ENCODE measurements at regions not wholly inside any gene's neighbourhood (a gene's known extent, or its start where the extent isn't known, plus 50 kb on each side); places are given as distances from the start of the nearest gene placed in this dataset.

DNA sequence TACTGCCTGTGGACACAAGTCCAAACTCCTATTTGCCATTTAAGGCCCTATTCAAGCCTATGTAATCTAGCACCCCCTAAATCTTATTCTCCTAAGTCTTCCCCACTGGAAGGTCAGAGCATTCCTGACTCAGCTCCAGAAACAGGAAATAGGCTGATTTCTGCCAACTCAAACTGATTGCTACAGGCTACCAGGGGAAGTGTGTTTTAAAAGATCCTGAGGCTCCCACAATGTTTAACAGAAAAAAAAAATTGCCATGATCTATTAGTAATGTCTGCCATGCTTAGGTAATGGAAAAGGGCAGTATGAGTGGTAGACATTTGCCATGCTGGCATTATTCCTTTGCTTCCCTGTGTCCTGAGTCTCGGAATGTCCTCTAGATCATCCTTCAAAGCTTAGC is 65.8 kb upstream of the BRINP1 start:
- Histone ChIP-seq H3K4me3 (ENCODE audit: low read length in 2 of 2) (no peak overlapping the region), H3K79me1 (ENCODE audit: low read depth, low read length) (no peaks in the 10 kb centered on the region), H3K9ac (ENCODE audit: low read depth, low read length, poor library complexity) (no peak overlapping the region), H3K4me1 (ENCODE audit: control insufficient read depth in 2 of 2, insufficient read depth in 1 of 2, low read depth in 1 of 2, low read length in 2 of 2) (no peaks in the 10 kb centered on the region), H3K14ac (ENCODE audit: low read length) (no peak overlapping the region), H3K4ac (ENCODE audit: low read length) (no peak overlapping the region), H2BK5ac (ENCODE audit: low read length) (no peak overlapping the region), H4K8ac (ENCODE audit: low read depth, low read length) (no peak overlapping the region), H4K91ac (ENCODE audit: low read depth, low read length, poor library complexity) (no peak overlapping the region), H3K18ac (ENCODE audit: low read length) (no peak overlapping the region), H2BK120ac (ENCODE audit: low read depth, low read length) (no peak overlapping the region), H2BK12ac (ENCODE audit: low read length) (no peak overlapping the region), H3K4me2 (ENCODE audit: insufficient read depth, low read length, poor library complexity, severe bottlenecking) (no peak overlapping the region), H3K9me3 (replicated peaks in 1 of 2; ENCODE audit: control insufficient read depth in 2 of 2, insufficient read depth in 1 of 2, low read depth in 1 of 2, low read length in 2 of 2) (no peaks in the 10 kb centered on the region), H3K36me3 (replicated peaks in 1 of 2; ENCODE audit: control insufficient read depth in 2 of 2, insufficient read depth in 2 of 2, low read length in 2 of 2) (no peaks in the 10 kb centered on the region), H2BK15ac (ENCODE audit: low read length) (no peak overlapping the region), H3K27me3 (ENCODE audit: control insufficient read depth in 3 of 3, insufficient read depth in 3 of 3, low read depth in 1 of 3, low read length in 3 of 3) (no peaks in the 10 kb centered on the region), H3K23ac (ENCODE audit: low read depth, low read length, poor library complexity) (no peak overlapping the region), H2AK5ac (ENCODE audit: low read depth, low read length) (no peak overlapping the region), H3K27ac (replicated peaks; ENCODE audit: low read length) (no peak overlapping the region), H2AFZ (ENCODE audit: low read length) (no peak overlapping the region)
- no peak for DNase-seq (ENCODE audit: low spot score)
- WGBS, 2 donors (ENCODE audit: extremely low coverage in 2 of 2, insufficient read length in 2 of 2, insufficient replicate concordance in 1 of 2) = no CpG with 5 or more reads among the region's 1 CpG

DNA sequence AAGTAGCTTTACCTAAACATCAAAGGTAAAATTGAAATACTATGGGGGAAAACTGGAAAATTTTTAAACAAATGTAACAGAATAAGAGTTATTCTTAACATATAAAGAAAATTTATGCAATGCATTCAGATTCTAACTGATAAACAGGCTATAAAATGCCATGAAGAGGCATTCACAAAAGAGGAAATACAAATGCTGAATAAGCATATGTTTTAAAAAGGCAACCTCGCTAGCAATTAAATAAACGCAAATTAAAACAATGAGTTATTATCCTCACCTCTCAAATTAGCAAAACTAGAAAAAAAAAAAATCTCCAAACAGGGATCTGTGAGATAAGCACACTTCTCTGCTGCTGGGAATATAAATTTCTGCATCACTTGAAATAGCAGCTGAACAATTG is 63.2 kb upstream of the BRINP1 start:
- Histone ChIP-seq H3K27ac (replicated peaks; ENCODE audit: low read length) (no peak overlapping the region), H2BK15ac (ENCODE audit: low read length) (no peak overlapping the region), H2BK12ac (ENCODE audit: low read length) (no peak overlapping the region), H4K91ac (ENCODE audit: low read depth, low read length, poor library complexity) (no peak overlapping the region), H2BK5ac (ENCODE audit: low read length) (no peak overlapping the region), H3K4me1 (ENCODE audit: control insufficient read depth in 2 of 2, insufficient read depth in 1 of 2, low read depth in 1 of 2, low read length in 2 of 2) (no peaks in the 10 kb centered on the region), H3K4ac (ENCODE audit: low read length) (no peak overlapping the region), H3K27me3 (ENCODE audit: control insufficient read depth in 3 of 3, insufficient read depth in 3 of 3, low read depth in 1 of 3, low read length in 3 of 3) (no peaks in the 10 kb centered on the region), H4K8ac (ENCODE audit: low read depth, low read length) (no peak overlapping the region), H3K4me3 (ENCODE audit: low read length in 2 of 2) (no peak overlapping the region), H2AK5ac (ENCODE audit: low read depth, low read length) (no peak overlapping the region), H3K14ac (ENCODE audit: low read length) (no peak overlapping the region), H3K4me2 (ENCODE audit: insufficient read depth, low read length, poor library complexity, severe bottlenecking) (no peak overlapping the region), H2AFZ (ENCODE audit: low read length) (no peak overlapping the region), H3K79me1 (ENCODE audit: low read depth, low read length) (no peaks in the 10 kb centered on the region), H3K36me3 (replicated peaks in 1 of 2; ENCODE audit: control insufficient read depth in 2 of 2, insufficient read depth in 2 of 2, low read length in 2 of 2) (no peaks in the 10 kb centered on the region), H3K9ac (ENCODE audit: low read depth, low read length, poor library complexity) (no peak overlapping the region), H3K23ac (ENCODE audit: low read depth, low read length, poor library complexity) (no peak overlapping the region), H3K18ac (ENCODE audit: low read length) (no peak overlapping the region), H2BK120ac (ENCODE audit: low read depth, low read length) (no peak overlapping the region), H3K9me3 (replicated peaks in 1 of 2; ENCODE audit: control insufficient read depth in 2 of 2, insufficient read depth in 1 of 2, low read depth in 1 of 2, low read length in 2 of 2) (no peaks in the 10 kb centered on the region)
- DNase-seq (ENCODE audit: low spot score) = no peak
- WGBS, 2 donors (ENCODE audit: extremely low coverage in 2 of 2, insufficient read length in 2 of 2, insufficient replicate concordance in 1 of 2) = no CpG with 5 or more reads among the region's 2 CpGs

DNA sequence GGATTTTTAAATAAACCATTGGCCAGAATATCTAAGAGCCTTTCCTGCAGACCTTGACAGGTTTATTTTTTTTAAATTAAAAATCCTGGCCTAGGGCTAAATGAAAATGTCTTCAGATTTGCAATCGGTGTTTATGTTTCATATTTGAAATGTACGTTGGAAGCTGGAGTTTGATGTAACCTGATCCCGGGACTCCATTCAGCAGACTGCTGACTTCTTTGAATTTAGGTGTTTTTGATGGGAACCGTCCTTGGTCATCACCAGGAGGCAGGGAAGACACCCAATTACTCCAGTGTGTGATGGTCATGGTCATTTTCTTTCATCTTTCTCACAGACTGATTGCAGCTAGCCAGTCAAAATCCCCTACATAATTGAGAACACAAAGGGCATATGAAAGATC is 60.1 kb upstream of the BRINP1 start:
- Histone ChIP-seq H3K4me2 (ENCODE audit: insufficient read depth, low read length, poor library complexity, severe bottlenecking) (no peak overlapping the region), H4K91ac (ENCODE audit: low read depth, low read length, poor library complexity) (no peak overlapping the region), H2BK12ac (ENCODE audit: low read length) (no peak overlapping the region), H3K9me3 (replicated peaks in 1 of 2; ENCODE audit: control insufficient read depth in 2 of 2, insufficient read depth in 1 of 2, low read depth in 1 of 2, low read length in 2 of 2) (no peaks in the 10 kb centered on the region), H3K79me1 (ENCODE audit: low read depth, low read length) (no peaks in the 10 kb centered on the region), H3K36me3 (replicated peaks in 1 of 2; ENCODE audit: control insufficient read depth in 2 of 2, insufficient read depth in 2 of 2, low read length in 2 of 2) (no peaks in the 10 kb centered on the region), H3K4me3 (ENCODE audit: low read length in 2 of 2) (no peak overlapping the region), H3K4me1 (ENCODE audit: control insufficient read depth in 2 of 2, insufficient read depth in 1 of 2, low read depth in 1 of 2, low read length in 2 of 2) (no peaks in the 10 kb centered on the region), H2AFZ (ENCODE audit: low read length) (no peak overlapping the region), H2BK15ac (ENCODE audit: low read length) (no peak overlapping the region), H3K14ac (ENCODE audit: low read length) (no peak overlapping the region), H3K27me3 (ENCODE audit: control insufficient read depth in 3 of 3, insufficient read depth in 3 of 3, low read depth in 1 of 3, low read length in 3 of 3) (no peaks in the 10 kb centered on the region), H3K18ac (ENCODE audit: low read length) (no peak overlapping the region), H3K27ac (replicated peaks; ENCODE audit: low read length) (no peak overlapping the region), H2BK120ac (ENCODE audit: low read depth, low read length) (no peak overlapping the region), H2BK5ac (ENCODE audit: low read length) (no peak overlapping the region), H3K23ac (ENCODE audit: low read depth, low read length, poor library complexity) (no peak overlapping the region), H4K8ac (ENCODE audit: low read depth, low read length) (no peak overlapping the region), H2AK5ac (ENCODE audit: low read depth, low read length) (no peak overlapping the region), H3K4ac (ENCODE audit: low read length) (no peak overlapping the region), H3K9ac (ENCODE audit: low read depth, low read length, poor library complexity) (no peak overlapping the region)
- no peak for DNase-seq (ENCODE audit: low spot score)
- no CpG with 5 or more reads among the region's 4 CpGs for WGBS, 2 donors (ENCODE audit: extremely low coverage in 2 of 2, insufficient read length in 2 of 2, insufficient replicate concordance in 1 of 2)

DNA sequence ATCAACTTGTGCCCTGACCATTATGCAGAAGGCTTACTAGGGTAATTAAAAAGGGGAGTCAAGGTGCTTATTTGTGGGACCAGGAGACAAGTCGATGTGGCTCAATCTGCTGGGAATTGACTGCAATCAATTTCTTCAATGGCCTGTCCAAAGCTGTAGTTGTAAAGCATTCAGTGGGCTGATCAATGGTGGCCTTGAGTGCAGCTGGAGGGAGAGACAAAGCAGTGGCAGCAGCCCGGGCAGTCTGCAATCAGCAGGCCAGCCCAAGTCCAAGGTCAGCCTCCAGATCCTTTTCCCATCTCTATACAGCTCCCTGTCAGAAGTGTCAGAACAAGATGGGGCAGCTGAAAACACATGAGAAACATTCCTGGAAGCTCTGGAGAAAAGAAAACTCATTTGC is 51.0 kb upstream of the BRINP1 start:
- Histone ChIP-seq H3K27ac (replicated peaks; ENCODE audit: low read length) (no peak overlapping the region), H3K79me1 (ENCODE audit: low read depth, low read length) (no peaks in the 10 kb centered on the region), H3K27me3 (ENCODE audit: control insufficient read depth in 3 of 3, insufficient read depth in 3 of 3, low read depth in 1 of 3, low read length in 3 of 3) (no peaks in the 10 kb centered on the region), H3K36me3 (replicated peaks in 1 of 2; ENCODE audit: control insufficient read depth in 2 of 2, insufficient read depth in 2 of 2, low read length in 2 of 2) (no peaks in the 10 kb centered on the region), H4K91ac (ENCODE audit: low read depth, low read length, poor library complexity) (no peak overlapping the region), H3K9me3 (replicated peaks in 1 of 2; ENCODE audit: control insufficient read depth in 2 of 2, insufficient read depth in 1 of 2, low read depth in 1 of 2, low read length in 2 of 2) (no peaks in the 10 kb centered on the region), H2BK15ac (ENCODE audit: low read length) (no peak overlapping the region), H2BK12ac (ENCODE audit: low read length) (no peak overlapping the region), H3K4ac (ENCODE audit: low read length) (no peak overlapping the region), H3K4me2 (ENCODE audit: insufficient read depth, low read length, poor library complexity, severe bottlenecking) (no peak overlapping the region), H3K18ac (ENCODE audit: low read length) (no peak overlapping the region), H2BK5ac (ENCODE audit: low read length) (no peak overlapping the region), H3K9ac (ENCODE audit: low read depth, low read length, poor library complexity) (no peak overlapping the region), H2BK120ac (ENCODE audit: low read depth, low read length) (no peak overlapping the region), H2AK5ac (ENCODE audit: low read depth, low read length) (no peak overlapping the region), H3K4me3 (ENCODE audit: low read length in 2 of 2) (no peak overlapping the region), H3K23ac (ENCODE audit: low read depth, low read length, poor library complexity) (no peak overlapping the region), H3K14ac (ENCODE audit: low read length) (no peak overlapping the region), H4K8ac (ENCODE audit: low read depth, low read length) (no peak overlapping the region), H3K4me1 (ENCODE audit: control insufficient read depth in 2 of 2, insufficient read depth in 1 of 2, low read depth in 1 of 2, low read length in 2 of 2) (no peaks in the 10 kb centered on the region), H2AFZ (ENCODE audit: low read length) (no peak overlapping the region)
- no peak for DNase-seq (ENCODE audit: low spot score)
- WGBS, 2 donors (ENCODE audit: extremely low coverage in 2 of 2, insufficient read length in 2 of 2, insufficient replicate concordance in 1 of 2) = no CpG with 5 or more reads among the region's 2 CpGs

Data from neuronal stem cell (in vitro differentiated cells).